H1 (cell line): ENCODE measurements at regions not wholly inside any gene's neighbourhood (a gene's known extent, or its start where the extent isn't known, plus 50 kb on each side); places are given as distances from the start of the nearest gene placed in this dataset.

Source experiments
- CTCF ChIA-PET: fragments of 300-600 bp; sonication (Branson Sonifier 250); formaldehyde crosslinking; loops from one replicate; lab custom pipeline; 2021; ENCODE audit not compliant: partially characterized antibody; lab: Charles Lee
- POLR2A ChIA-PET: fragments of 300-600 bp; sonication (Branson Sonifier 250); formaldehyde crosslinking; loops from one replicate; lab custom pipeline; 2021; ENCODE audit warnings: inconsistent platforms; ENCODE audit not compliant: partially characterized antibody; lab: Charles Lee
- DNase-seq, 2 experiments: peaks; one replicate each; pipeline versions ENCODE4 v3.0.0 to v3.0.0-alpha.2; 2010 to 2022; ENCODE audit warnings: low spot score in 2 of 2, low read depth in 1 of 2, mixed read lengths in 1 of 2
- FAIRE-seq: peaks from 2 replicates; lab custom pipeline; 2011; peaks lifted over from hg19 to GRCh38; lab: Jason Lieb, UNC
- H2AFZ ChIP-seq: 2 replicates; pipeline ENCODE4 v1.8.1; 2012; ENCODE audit warnings: low read length, inconsistent platforms
- H2AK5ac ChIP-seq: 2 replicates; pipeline ENCODE4 v1.6.1; 2013; ENCODE audit warnings: low read depth, low read length
- H2BK120ac ChIP-seq: replicated peaks from 2 replicates; pipeline ENCODE3; 2013; ENCODE audit warnings: low read depth, low read length, inconsistent platforms
- H2BK12ac ChIP-seq: 2 replicates; pipeline ENCODE4 v1.6.1; 2013; ENCODE audit warnings: low read depth, low read length
- H2BK15ac ChIP-seq: 2 replicates; pipeline ENCODE4 v1.6.1; 2013; ENCODE audit warnings: low read length
- H2BK20ac ChIP-seq: 2 replicates; pipeline ENCODE4 v1.6.1; 2013; ENCODE audit warnings: low read length
- H2BK5ac ChIP-seq: 2 replicates; pipeline ENCODE4 v1.6.1; 2013; ENCODE audit warnings: low read depth, low read length
- H3K14ac ChIP-seq: 2 replicates; pipeline ENCODE4 v1.6.1; 2013; ENCODE audit warnings: inconsistent platforms; ENCODE audit not compliant: insufficient read length
- H3K18ac ChIP-seq: 2 replicates; pipeline ENCODE4 v1.6.1; 2013; ENCODE audit warnings: low read length; ENCODE audit errors: extremely low read depth
- H3K23ac ChIP-seq: 2 replicates; pipeline ENCODE4 v1.6.1; 2013; ENCODE audit warnings: inconsistent platforms; ENCODE audit not compliant: insufficient read length
- H3K23me2 ChIP-seq: 2 replicates; pipeline ENCODE4 v1.6.1; 2013; ENCODE audit warnings: low read depth, low read length
- H3K27ac ChIP-seq: 2 replicates; pipeline ENCODE4 v1.6.1; 2011; ENCODE audit warnings: low read depth, low read length, inconsistent platforms
- H3K27me3 ChIP-seq, 4 experiments: replicated peaks in 1 of 4; 1 replicate in 1 of 4; 2 replicates in 3 of 4; pipeline versions ENCODE4 v1.6.1 to v1.8.1; 2011 to 2013; ENCODE audit warnings: low read length in 3 of 4, mild to moderate bottlenecking in 3 of 4, inconsistent platforms in 2 of 4, mixed read lengths in 2 of 4, moderate library complexity in 1 of 4; ENCODE audit not compliant: control insufficient read depth in 3 of 4, insufficient read depth in 3 of 4; ENCODE audit errors: extremely low read depth in 1 of 4
- H3K36me3 ChIP-seq, 4 experiments: 2 replicates each; pipeline versions ENCODE4 v1.6.1 to v1.8.1; 2011 to 2013; ENCODE audit warnings: mild to moderate bottlenecking in 4 of 4, low read length in 3 of 4, moderate library complexity in 2 of 4, control low read depth in 1 of 4, inconsistent platforms in 1 of 4; ENCODE audit not compliant: insufficient read depth in 4 of 4, control insufficient read depth in 2 of 4
- H3K4ac ChIP-seq: replicated peaks from 2 replicates; pipeline ENCODE3; 2013; ENCODE audit warnings: low read length, low read depth, mixed read lengths, inconsistent platforms; ENCODE audit not compliant: insufficient read length
- H3K4me1 ChIP-seq, 4 experiments: replicated peaks in 1 of 4; 1 replicate in 1 of 4; 2 replicates in 3 of 4; pipeline versions ENCODE4 v1.6.1 to v1.8.1; 2011 to 2013; ENCODE audit warnings: low read length in 3 of 4, inconsistent platforms in 2 of 4, mixed read lengths in 1 of 4; ENCODE audit not compliant: insufficient read depth in 4 of 4, control insufficient read depth in 3 of 4
- H3K4me2 ChIP-seq, 2 experiments: 2 replicates each; pipeline versions ENCODE4 v1.6.1 to v1.8.1; 2011 to 2013; ENCODE audit warnings: low read depth in 2 of 2, low read length in 2 of 2, control low read depth in 1 of 2, inconsistent platforms in 1 of 2, mild to moderate bottlenecking in 1 of 2; ENCODE audit not compliant: insufficient read depth in 1 of 2
- H3K4me3 ChIP-seq, 4 experiments: fragments of 200-600, 300-600 bp in 1 of 4; sonication (generic), shearing (Covaris generic), sonication (Bioruptor Twin) in 1 of 4; 2 replicates each; pipeline versions ENCODE4 v1.5.1 to v1.8.1; 2011 to 2016; ENCODE audit warnings: low read length in 4 of 4, low read depth in 3 of 4, control low read depth in 2 of 4, inconsistent platforms in 2 of 4, mild to moderate bottlenecking in 2 of 4, mixed read lengths in 1 of 4, moderate library complexity in 1 of 4; ENCODE audit not compliant: insufficient read depth in 2 of 4; ENCODE audit errors: extremely low read depth in 1 of 4
- H3K56ac ChIP-seq: replicated peaks from 2 replicates; pipeline ENCODE3; 2013; ENCODE audit warnings: low read depth, mild to moderate bottlenecking, mixed read lengths, low read length, inconsistent platforms; ENCODE audit not compliant: insufficient read length
- H3K79me1 ChIP-seq: 2 replicates; pipeline ENCODE4 v1.6.1; 2013; ENCODE audit warnings: low read depth, low read length, control low read depth
- H3K79me2 ChIP-seq, 2 experiments: 2 replicates each; pipeline versions ENCODE4 v1.6.1 to v1.8.1; 2012 to 2013; ENCODE audit warnings: low read length in 2 of 2, mild to moderate bottlenecking in 2 of 2, inconsistent platforms in 1 of 2; ENCODE audit not compliant: insufficient read depth in 2 of 2, control insufficient read depth in 1 of 2
- H3K9ac ChIP-seq, 4 experiments: replicated peaks in 1 of 4; 1 replicate in 1 of 4; 2 replicates in 3 of 4; pipeline versions ENCODE4 v1.6.1 to v1.8.1; 2011 to 2013; ENCODE audit warnings: low read depth in 3 of 4, low read length in 3 of 4, control low read depth in 2 of 4, mild to moderate bottlenecking in 2 of 4, moderate library complexity in 2 of 4, inconsistent platforms in 1 of 4; ENCODE audit errors: extremely low read depth in 1 of 4
- H3K9me3 ChIP-seq, 2 experiments: 2 replicates each; pipeline versions ENCODE4 v1.6.1 to v1.8.1; 2012 to 2013; ENCODE audit warnings: mild to moderate bottlenecking in 2 of 2, moderate library complexity in 2 of 2, control low read depth in 1 of 2, inconsistent platforms in 1 of 2, low read depth in 1 of 2, low read length in 1 of 2, mixed read lengths in 1 of 2; ENCODE audit not compliant: insufficient read depth in 2 of 2
- H4K20me1 ChIP-seq, 2 experiments: replicated peaks in 1 of 2; 2 replicates each; pipeline versions ENCODE3 to v1.8.1; 2011 to 2013; ENCODE audit warnings: inconsistent platforms in 2 of 2, low read length in 2 of 2, mild to moderate bottlenecking in 1 of 2; ENCODE audit not compliant: insufficient read depth in 2 of 2, control insufficient read depth in 1 of 2
- H4K5ac ChIP-seq: 2 replicates; pipeline ENCODE4 v1.6.1; 2013; ENCODE audit warnings: low read length, low read depth, mixed read lengths, inconsistent platforms; ENCODE audit not compliant: insufficient read length
- H4K8ac ChIP-seq: 2 replicates; pipeline ENCODE4 v1.8.0; 2013; ENCODE audit warnings: mild to moderate bottlenecking, moderate library complexity, low read length, inconsistent platforms; ENCODE audit not compliant: insufficient read depth; ENCODE audit errors: extremely low read depth
- H4K91ac ChIP-seq: replicated peaks from 2 replicates; pipeline ENCODE3; 2013; ENCODE audit warnings: low read length, mixed read lengths, inconsistent platforms; ENCODE audit not compliant: insufficient read length
- CBX5 ChIP-seq: fragments of 300-800, 300-1000 bp; sonication (generic); IDR thresholded peaks from 2 replicates; pipeline ENCODE4 v1.7.1; 2016; ENCODE audit warnings: antibody characterized with exemption, low read length, low read depth
- CEBPB ChIP-seq: IDR thresholded peaks from 2 replicates; pipeline ENCODE4 v1.6.1; 2012; ENCODE audit warnings: low read depth, low read length
- CHD2 ChIP-seq: IDR thresholded peaks from 2 replicates; pipeline ENCODE4 v1.6.1; 2012; ENCODE audit warnings: low read length, improper control_type of control experiment
- CTBP2 ChIP-seq: IDR thresholded peaks from 2 replicates; pipeline ENCODE4 v1.7.0; 2011; ENCODE audit warnings: borderline replicate concordance, mild to moderate bottlenecking, moderate library complexity, mixed read lengths, low read length; ENCODE audit not compliant: insufficient read depth, insufficient read length
- GABPA ChIP-seq: IDR thresholded peaks from 2 replicates; pipeline ENCODE4 v1.6.1; 2011; ENCODE audit warnings: mild to moderate bottlenecking, low read length, moderate library complexity, borderline replicate concordance; ENCODE audit not compliant: insufficient read depth
- JUN ChIP-seq: IDR thresholded peaks from 2 replicates; pipeline ENCODE4 v1.6.1; 2011; ENCODE audit warnings: low read depth, mild to moderate bottlenecking, improper control_type of control experiment, low read length
- NANOG ChIP-seq: IDR thresholded peaks from 2 replicates; pipeline ENCODE4 v1.6.1; 2011; ENCODE audit warnings: low read length, low read depth, mild to moderate bottlenecking, inconsistent platforms; ENCODE audit not compliant: insufficient read depth, poor library complexity, severe bottlenecking
- RAD21 ChIP-seq, 2 experiments: IDR thresholded peaks in 1 of 2; conservative IDR thresholded peaks in 1 of 2; 2 replicates each; pipeline ENCODE4 v1.6.1; 2011; ENCODE audit warnings: low read depth in 2 of 2, low read length in 2 of 2, improper control_type of control experiment in 1 of 2, inconsistent platforms in 1 of 2, mild to moderate bottlenecking in 1 of 2, moderate library complexity in 1 of 2
- RBBP5 ChIP-seq: IDR thresholded peaks from 2 replicates; pipeline ENCODE4 v1.7.1; 2012; ENCODE audit warnings: low read depth, mild to moderate bottlenecking, inconsistent platforms, low read length, moderate library complexity, borderline replicate concordance
- SIX5 ChIP-seq: IDR thresholded peaks from 2 replicates; pipeline ENCODE4 v1.6.1; 2011; ENCODE audit warnings: mild to moderate bottlenecking, low read depth, low read length
- SP1 ChIP-seq: IDR thresholded peaks from 2 replicates; pipeline ENCODE4 v1.6.1; 2011; ENCODE audit warnings: low read depth, low read length
- SRF ChIP-seq: IDR thresholded peaks from 2 replicates; pipeline ENCODE4 v1.6.1; 2011; ENCODE audit warnings: mild to moderate bottlenecking, low read depth, low read length, moderate library complexity
- SUZ12 ChIP-seq: fragments of 200-600 bp; sonication (generic); IDR thresholded peaks from 2 replicates; pipeline ENCODE4 v1.6.1; 2012; ENCODE audit warnings: mild to moderate bottlenecking, inconsistent platforms, low read length, moderate library complexity, mixed read lengths
- TEAD4 ChIP-seq: IDR thresholded peaks from 2 replicates; pipeline ENCODE4 v1.6.1; 2012; ENCODE audit warnings: low read depth, low read length, inconsistent platforms, mixed read lengths
- YY1 ChIP-seq: IDR thresholded peaks from 2 replicates; pipeline ENCODE4 v1.6.1; 2011; ENCODE audit warnings: low read depth, mild to moderate bottlenecking, low read length
- WGBS, 2 experiments: shearing (Covaris generic) in 1 of 2; methylation state at CpG; one replicate each; pipeline versions ENCODE4 v1.1.6 to v1.1.7; 2013 to 2015; ENCODE audit warnings: low lambda C conversion rate in 2 of 2, mixed read lengths in 2 of 2, inconsistent platforms in 1 of 2, low coverage in 1 of 2, missing lambda C conversion rate in 1 of 2; ENCODE audit not compliant: insufficient replicate concordance in 2 of 2, insufficient coverage in 1 of 2, insufficient read length in 1 of 2; ENCODE audit errors: extremely low coverage in 1 of 2, missing lambda C conversion rate in 1 of 2; 5-methylcytosine and 5-hydroxymethylcytosine counted together

DNA sequence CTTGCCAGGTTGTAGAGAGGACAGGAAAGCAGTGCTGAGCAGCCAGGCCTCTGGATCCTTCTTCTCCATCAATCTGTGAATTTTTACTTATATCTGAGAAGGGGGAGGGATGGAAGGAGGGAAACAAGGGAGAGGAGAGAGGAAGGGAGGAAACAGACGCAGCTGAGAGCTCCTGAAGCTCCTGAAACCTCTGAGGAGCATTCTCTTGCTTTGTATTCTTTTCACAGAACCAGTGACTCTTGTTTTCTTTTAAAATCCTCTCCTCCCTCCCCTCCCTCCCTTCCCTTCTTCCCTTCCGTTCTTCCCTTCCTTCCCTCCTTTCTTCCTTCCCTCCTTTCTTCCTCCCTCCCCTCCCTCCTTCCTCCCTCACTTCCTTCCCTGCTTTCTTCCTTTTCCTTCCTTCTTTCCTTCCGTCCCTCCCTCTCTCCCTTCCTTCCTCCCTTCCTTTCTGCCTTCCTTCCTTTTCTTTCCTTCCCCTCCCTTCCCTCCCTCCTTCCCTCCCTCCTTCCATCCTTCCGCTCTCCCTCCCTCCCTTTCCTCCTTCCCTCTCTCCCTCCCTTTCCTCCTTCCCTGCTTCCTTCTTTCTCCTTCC is 60.0 kb upstream of the RBFOX1 start:
- no peak overlapping the region for H3K4me3 ChIP-seq
- H3K23ac ChIP-seq: no peak overlapping the region
- H3K4me2 ChIP-seq: no peak overlapping the region
- H2AFZ ChIP-seq: no peak overlapping the region
- no peak overlapping the region for H3K9ac ChIP-seq
- no peaks in the 10 kb centered on the region; a peak in 1 of 4 replicates for H3K79me2 ChIP-seq
- no peak overlapping the region for H4K8ac ChIP-seq
- no peak overlapping the region for H2BK15ac ChIP-seq
- H3K79me1 ChIP-seq: no peaks in the 10 kb centered on the region
- H2BK5ac ChIP-seq: no peak overlapping the region
- no peak overlapping the region for H3K56ac ChIP-seq
- no peaks in the 10 kb centered on the region for H4K20me1 ChIP-seq
- no peaks in the 10 kb centered on the region for H3K27me3 ChIP-seq
- no peak overlapping the region for H2BK120ac ChIP-seq
- ChIA-PET POLR2A (no interaction called here), CTCF (no interaction called here)
- no peaks in the 10 kb centered on the region; the same call in 1 of the 2 replicates for H3K23me2 ChIP-seq
- FAIRE-seq (no peak), DNase-seq (no peak)
- H3K4me1 ChIP-seq: no peaks in the 10 kb centered on the region
- no peaks in the 10 kb centered on the region for H3K36me3 ChIP-seq
- H4K5ac ChIP-seq: no peak overlapping the region
- H3K4ac ChIP-seq: no peak overlapping the region
- no peak overlapping the region for H4K91ac ChIP-seq
- H3K9me3 ChIP-seq: no peaks in the 10 kb centered on the region
- no peak overlapping the region for H3K18ac ChIP-seq
- 17% methylated on average over 4 of the region's 4 CpGs; no CpG with 5 or more reads in 1 of the 2 experiments for WGBS, 2 experiments
- no peak overlapping the region for H2BK20ac ChIP-seq
- no peak overlapping the region for H3K27ac ChIP-seq
- H3K14ac ChIP-seq: no peak overlapping the region
- H2BK12ac ChIP-seq: no peak overlapping the region
- H2AK5ac ChIP-seq: no peak overlapping the region
- TF ChIP-seq YY1 (no peak), CEBPB (no peak), TEAD4 (no peak), CHD2 (no peak), SP1 (no peak), SIX5 (no peak), JUN (no peak), RAD21 (IDR thresholded peaks at IDR 0.05 in 1 of 2, conservative IDR thresholded peaks at IDR 0.05 in 1 of 2; ENCODE audit: low read depth in 2 of 2, low read length in 2 of 2) (no peak), CTBP2 (no peak), RBBP5 (no peak), GABPA (no peak), CBX5 (no peak), NANOG (no peak), SUZ12 (no peak), SRF (no peak)
